Adipose tissue (tissue), 3 donors: ENCODE measurements at regions not wholly inside any gene's neighbourhood (a gene's known extent, or its start where the extent isn't known, plus 50 kb on each side); places are given as distances from the start of the nearest gene placed in this dataset.
"Not testable (repeated sequence)": the region's sequence is repeated elsewhere in the genome, so short reads cannot be mapped to it uniquely, and the experiment has no call there.

ENCODE experiments used
- H3K27ac ChIP-seq: one replicate; pipeline ENCODE4 v1.5.1; 2013; ENCODE audit warnings: low read depth, low read length
- WGBS, 3 donors: extraction: QIAGEN DNeasy Blood & Tissue Kit; methylation state at CpG; one replicate each; pipeline ENCODE4 v1.1.7; 2013; 5-methylcytosine and 5-hydroxymethylcytosine counted together
- donor health status: healthy with polysubstance abuse.
- donor health status: Bipolar disorder and iron deficiency.
- donor health status: healthy.

GRCh38 chr22:23450434-23450795 lies 129.7 kb downstream of the IGLL1 start:
- WGBS, 3 donors, result 94 to 96% (median 96%) methylated on average over 14 of the region's 14 CpGs
- H3K27ac ChIP-seq, result no peak overlapping the region

- 82 to 90% (median 85%) methylated on average over 17 to 28 of the region's 28 CpGs for WGBS, 3 donors
- not testable (repeated sequence) for H3K27ac ChIP-seq
Measured at GRCh38 chr22:23449748-23450433, 130.2 kb downstream of the IGLL1 start.

GRCh38 chr22:23448499-23449288 lies 131.4 kb downstream of the IGLL1 start:
- not testable (repeated sequence) for H3K27ac ChIP-seq
- WGBS, 3 donors, result 79 to 82% (median 80%) methylated on average over 15 to 21 of the region's 31 CpGs

GRCh38 chr22:23446796-23447350 lies 133.2 kb downstream of the IGLL1 start:
- 94 to 95% (median 95%) methylated on average over 29 to 30 of the region's 30 CpGs for WGBS, 3 donors
- H3K27ac ChIP-seq, result no peak overlapping the region

GRCh38 chr22:23446194-23446593 lies 133.9 kb downstream of the IGLL1 start:
- not testable (repeated sequence) for H3K27ac ChIP-seq

- WGBS, 3 donors, result 56 to 84% (median 56%) methylated on average over 1 to 2 of the region's 2 CpGs
- H3K27ac ChIP-seq, result not testable (repeated sequence)
Measured at GRCh38 chr22:23443905-23444304, 136.2 kb downstream of the IGLL1 start.

GRCh38 chr22:23439581-23439980 lies 140.5 kb downstream of the IGLL1 start:
- H3K27ac ChIP-seq, result not testable (repeated sequence)
- WGBS, 3 donors, result 89 to 95% (median 91%) methylated on average over 3 of the region's 3 CpGs

- no peak overlapping the region for H3K27ac ChIP-seq
- WGBS, 3 donors, result 56 to 75% (median 71%) methylated on average over 13 of the region's 13 CpGs
Measured at GRCh38 chr22:23438216-23438615, 141.9 kb downstream of the IGLL1 start.

- WGBS, 3 donors, result 77 to 93% (median 82%) methylated on average over 16 of the region's 16 CpGs
- H3K27ac ChIP-seq, result no peak overlapping the region
Measured at GRCh38 chr22:23437779-23438178, 142.3 kb downstream of the IGLL1 start.

- WGBS, 3 donors, result 79 to 93% (median 92%) methylated on average over 4 to 7 of the region's 7 CpGs
Measured at GRCh38 chr22:23437107-23437395, 143.0 kb downstream of the IGLL1 start.

GRCh38 chr22:23436354-23437106 lies 143.6 kb downstream of the IGLL1 start:
- not testable (repeated sequence) for H3K27ac ChIP-seq
- 70 to 82% (median 81%) methylated on average over 23 of the region's 23 CpGs for WGBS, 3 donors

More at GRCh38 chr22:23437107-23437395, 143.0 kb downstream of the IGLL1 start:
- H3K27ac ChIP-seq, result not testable (repeated sequence)

GRCh38 chr22:23435186-23435585 lies 144.9 kb downstream of the IGLL1 start:
- not testable (repeated sequence) for H3K27ac ChIP-seq
- 88 to 97% (median 94%) methylated on average over 12 to 15 of the region's 16 CpGs for whole genome bisulfite sequencing, 3 donors

GRCh38 chr22:23434198-23434830 lies 145.8 kb downstream of the IGLL1 start:
- WGBS, 3 donors, result 92 to 94% (median 93%) methylated on average over 25 to 29 of the region's 29 CpGs
- not testable (repeated sequence) for H3K27ac ChIP-seq

GRCh38 chr22:23433127-23434005 lies 146.7 kb downstream of the IGLL1 start:
- WGBS, 3 donors, result 10 to 18% (median 17%) methylated on average over 28 to 35 of the region's 35 CpGs
- not testable (repeated sequence) for H3K27ac ChIP-seq

GRCh38 chr22:23432719-23433118 lies 147.4 kb downstream of the IGLL1 start:
- not testable (repeated sequence) for H3K27ac ChIP-seq
- WGBS, 3 donors, result 55 to 76% (median 67%) methylated on average over 10 of the region's 10 CpGs

- WGBS, 3 donors, result 75 to 80% (median 77%) methylated on average over 20 of the region's 20 CpGs
- H3K27ac ChIP-seq, result no peak overlapping the region
Measured at GRCh38 chr22:23431337-23432072, 148.6 kb downstream of the IGLL1 start.

- not testable (repeated sequence) for H3K27ac ChIP-seq
- 80 to 95% (median 90%) methylated on average over 5 of the region's 5 CpGs for WGBS, 3 donors
Measured at GRCh38 chr22:23424551-23425068, 155.5 kb downstream of the IGLL1 start.
